22Rv1 (cell line): ENCODE measurements at regions not wholly inside any gene's neighbourhood (a gene's known extent, or its start where the extent isn't known, plus 50 kb on each side); places are given as distances from the start of the nearest gene placed in this dataset.

ENCODE experiments used
- H3K27ac ChIP-seq: fragments of 450-650 bp; 2 replicates; pipeline ENCODE4 v1.5.1; 2017
- ZFX ChIP-seq: fragments of 450-650 bp; IDR thresholded peaks from 2 replicates; pipeline ENCODE4 v1.6.1; 2017; ENCODE audit warnings: antibody characterized with exemption, borderline replicate concordance
- TF ChIP-seq, protein P1 (sequence below): fragments of 450-650 bp; IDR thresholded peaks from 2 replicates; pipeline ENCODE4 v1.5.1; 2017; ENCODE audit warnings: mild to moderate bottlenecking

DNA sequence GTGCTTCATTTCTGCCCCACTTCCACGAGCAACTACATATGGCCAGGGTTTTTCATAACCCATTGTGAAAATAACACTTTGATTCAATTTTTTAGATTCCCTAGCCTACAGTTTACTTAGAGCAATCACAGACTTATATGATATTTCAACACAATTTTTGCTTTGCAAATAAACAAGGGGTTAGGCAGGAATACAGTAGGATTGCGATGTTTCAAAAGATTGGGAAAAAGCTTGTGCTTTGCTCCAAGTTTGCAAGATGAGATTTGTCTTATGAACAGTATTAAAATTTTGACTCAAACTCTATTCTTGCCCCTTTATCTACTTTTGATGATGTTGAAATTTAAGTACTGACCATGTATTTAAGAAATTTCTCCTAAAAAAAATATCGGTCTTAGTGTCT is 814.5 kb upstream of the PIK3C3 start:
- TF ChIP-seq, protein P1, sequence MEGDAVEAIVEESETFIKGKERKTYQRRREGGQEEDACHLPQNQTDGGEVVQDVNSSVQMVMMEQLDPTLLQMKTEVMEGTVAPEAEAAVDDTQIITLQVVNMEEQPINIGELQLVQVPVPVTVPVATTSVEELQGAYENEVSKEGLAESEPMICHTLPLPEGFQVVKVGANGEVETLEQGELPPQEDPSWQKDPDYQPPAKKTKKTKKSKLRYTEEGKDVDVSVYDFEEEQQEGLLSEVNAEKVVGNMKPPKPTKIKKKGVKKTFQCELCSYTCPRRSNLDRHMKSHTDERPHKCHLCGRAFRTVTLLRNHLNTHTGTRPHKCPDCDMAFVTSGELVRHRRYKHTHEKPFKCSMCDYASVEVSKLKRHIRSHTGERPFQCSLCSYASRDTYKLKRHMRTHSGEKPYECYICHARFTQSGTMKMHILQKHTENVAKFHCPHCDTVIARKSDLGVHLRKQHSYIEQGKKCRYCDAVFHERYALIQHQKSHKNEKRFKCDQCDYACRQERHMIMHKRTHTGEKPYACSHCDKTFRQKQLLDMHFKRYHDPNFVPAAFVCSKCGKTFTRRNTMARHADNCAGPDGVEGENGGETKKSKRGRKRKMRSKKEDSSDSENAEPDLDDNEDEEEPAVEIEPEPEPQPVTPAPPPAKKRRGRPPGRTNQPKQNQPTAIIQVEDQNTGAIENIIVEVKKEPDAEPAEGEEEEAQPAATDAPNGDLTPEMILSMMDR = no peak
- no peak for TF ChIP-seq ZFX
- no peak overlapping the region for H3K27ac ChIP-seq

DNA sequence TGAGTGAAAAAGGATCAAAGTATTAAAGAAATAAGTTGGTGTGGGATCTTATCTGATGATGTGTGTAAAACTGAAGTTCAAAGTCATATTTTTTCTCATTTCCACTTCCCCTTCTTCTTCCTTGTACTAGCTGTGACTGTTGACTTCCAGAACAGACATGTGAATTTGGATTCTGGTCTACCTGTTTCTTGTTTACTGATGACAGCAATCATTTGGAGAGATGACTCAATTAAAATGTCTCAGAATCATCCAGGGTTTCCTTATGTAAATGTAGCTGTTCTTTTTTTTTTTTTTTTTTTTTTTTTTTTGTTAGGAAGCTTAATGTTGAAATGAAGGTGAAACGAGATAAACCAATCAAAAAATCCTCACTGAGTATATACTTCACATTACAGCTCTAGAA is 819.9 kb upstream of the PIK3C3 start:
- H3K27ac ChIP-seq = no peak overlapping the region
- TF ChIP-seq ZFX = no peak
- TF ChIP-seq, protein P1 = no peak

DNA sequence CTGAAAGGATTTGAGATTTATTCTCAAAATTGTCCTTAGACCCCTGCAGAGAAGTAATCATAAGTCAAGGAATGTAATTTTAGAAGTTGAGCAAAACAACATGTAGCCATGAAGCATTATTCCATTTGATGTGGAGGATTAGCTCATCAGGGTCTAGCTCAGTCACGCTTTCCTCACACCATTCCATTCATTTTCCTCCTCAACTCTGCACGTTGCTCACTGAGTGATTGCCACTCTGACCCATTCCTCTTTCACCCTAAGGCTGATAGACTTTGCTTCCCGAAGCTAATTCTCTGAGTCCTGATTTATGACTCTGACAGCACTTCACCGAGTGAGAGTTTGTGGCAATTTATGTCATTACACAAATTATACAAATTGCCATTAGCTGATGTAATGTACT is 820.6 kb upstream of the PIK3C3 start:
- H3K27ac ChIP-seq = no peak overlapping the region
- TF ChIP-seq, protein P1 = no peak
- no peak for TF ChIP-seq ZFX

DNA sequence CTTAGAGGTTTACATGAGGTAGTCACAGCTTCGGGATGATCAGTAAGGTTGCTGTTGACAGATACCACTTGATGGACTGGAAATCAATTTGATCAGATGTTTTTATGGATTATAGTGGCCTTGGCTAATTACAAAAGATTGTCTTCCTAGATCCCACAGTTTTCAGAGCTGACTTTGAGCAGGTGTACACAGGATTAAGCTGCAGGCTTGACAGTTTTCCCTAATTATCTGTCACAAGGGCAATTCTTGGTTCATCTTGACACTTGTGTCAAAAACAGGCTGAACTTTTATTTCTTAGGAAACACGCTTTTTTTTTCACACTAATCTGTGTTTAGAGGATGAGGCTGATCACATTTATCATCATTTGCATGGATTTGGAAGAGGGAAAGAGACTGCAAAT is 824.0 kb upstream of the PIK3C3 start:
- TF ChIP-seq, protein P1 = no peak
- no peak for TF ChIP-seq ZFX
- H3K27ac ChIP-seq = no peak overlapping the region

DNA sequence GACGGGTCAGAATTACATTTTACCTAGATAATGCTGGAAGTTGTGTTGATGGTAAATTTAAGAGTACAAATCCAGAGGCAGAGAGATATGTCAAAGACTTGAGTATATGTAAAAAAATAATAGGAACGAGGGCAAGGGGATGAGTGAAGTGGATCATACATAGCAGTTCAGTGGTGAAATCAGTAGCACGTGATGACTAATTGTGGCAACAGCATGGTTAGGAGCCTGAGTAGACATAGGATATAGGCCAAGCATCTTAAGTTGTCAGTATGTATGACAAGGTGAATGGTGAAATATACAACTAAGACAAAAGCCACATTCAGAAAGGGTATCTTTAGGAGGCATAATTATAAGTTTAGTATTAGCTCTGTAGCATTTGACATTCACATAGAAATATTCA is 826.5 kb upstream of the PIK3C3 start:
- no peak overlapping the region for H3K27ac ChIP-seq
- no peak for TF ChIP-seq ZFX
- TF ChIP-seq, protein P1 = no peak

DNA sequence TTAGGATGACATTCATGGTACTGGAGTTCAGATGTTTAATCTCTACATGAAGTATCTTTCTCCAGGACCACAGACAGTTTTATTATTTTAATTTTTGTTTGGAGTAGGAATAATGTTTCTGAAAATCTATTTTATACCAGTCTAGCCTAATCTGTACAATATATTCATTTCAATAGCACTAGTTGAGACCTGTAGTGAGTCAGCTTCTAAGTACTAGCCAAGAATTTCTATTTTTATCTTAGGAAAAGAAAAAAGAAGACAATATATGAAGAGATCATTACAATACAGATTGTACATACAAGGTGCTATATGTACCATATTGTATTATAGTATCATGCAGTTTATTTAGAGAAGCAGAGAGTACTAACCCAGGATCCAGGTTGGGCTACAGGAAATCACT is 826.9 kb upstream of the PIK3C3 start:
- H3K27ac ChIP-seq = no peak overlapping the region
- TF ChIP-seq ZFX = no peak
- TF ChIP-seq, protein P1 = no peak

DNA sequence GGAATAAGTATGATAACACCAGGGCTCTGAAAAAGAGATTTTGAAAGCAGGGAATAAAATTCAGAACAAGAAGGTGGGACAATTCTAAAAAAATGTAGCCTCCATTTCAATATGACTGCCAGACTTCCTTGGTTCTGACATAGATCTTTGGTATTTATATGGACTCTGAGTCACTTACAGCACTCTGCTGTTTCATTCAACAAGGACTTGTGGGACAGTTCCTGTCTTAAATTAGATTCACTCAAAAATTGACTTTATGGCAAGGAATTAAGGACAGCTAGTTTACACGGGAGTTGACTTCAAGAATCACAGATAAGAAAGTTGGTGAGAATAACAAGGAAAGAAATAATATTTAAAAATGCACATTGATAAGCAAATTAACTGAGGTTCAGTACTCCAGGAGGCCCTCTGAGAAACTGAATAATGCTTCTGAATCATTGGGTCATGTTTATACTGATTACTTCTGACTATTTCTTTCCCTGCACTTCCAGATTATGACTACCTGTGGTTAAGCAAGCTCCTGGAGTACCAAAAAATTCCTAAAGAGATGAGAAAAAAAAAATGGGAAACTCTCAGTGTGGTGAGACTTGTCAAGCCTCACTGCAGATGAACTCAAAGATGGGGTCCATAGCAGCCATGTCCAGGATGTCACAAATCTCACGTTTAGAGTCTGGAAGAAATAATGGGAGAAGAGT is 828.3 kb upstream of the PIK3C3 start:
- H3K27ac ChIP-seq = no peak overlapping the region
- TF ChIP-seq, protein P1 = no peak
- no peak for TF ChIP-seq ZFX
